Choroid plexus epithelial cell (primary cell): ENCODE measurements at regions not wholly inside any gene's neighbourhood (a gene's known extent, or its start where the extent isn't known, plus 50 kb on each side); places are given as distances from the start of the nearest gene placed in this dataset.
A peak's percentile ranks its signal among the peaks of the same experiment; 100 is the strongest.

Experiments used
- DNase-seq: peaks from one replicate; pipeline ENCODE4 v3.0.0-alpha.2; 2010; ENCODE audit warnings: low read depth
- H3K4me3 ChIP-seq: 2 replicates; pipeline ENCODE4 v1.5.1; 2011; ENCODE audit warnings: low read depth, mild to moderate bottlenecking, control low read depth, low read length, moderate library complexity
- CTCF ChIP-seq: conservative IDR thresholded peaks from 2 replicates; pipeline ENCODE4 v1.5.1; 2011; ENCODE audit warnings: low read depth, mild to moderate bottlenecking, control low read depth, inconsistent platforms, low read length, moderate library complexity

GRCh38 chr14:48429512-48429911, 754.1 kb upstream of the MDGA2 start:
- no peak for DNase-seq
- TF ChIP-seq CTCF, result no peak
- no peak overlapping the region for H3K4me3 ChIP-seq

- H3K4me3 ChIP-seq, result no peak overlapping the region
- no peak for TF ChIP-seq CTCF
- DNase-seq, result no peak
Observed at GRCh38 chr14:48417715-48418500, 742.5 kb upstream of the MDGA2 start.

GRCh38 chr14:48401321-48401720, 725.9 kb upstream of the MDGA2 start:
- TF ChIP-seq CTCF, result no peak
- H3K4me3 ChIP-seq, result no peak overlapping the region
- DNase-seq, result no peak

DNA sequence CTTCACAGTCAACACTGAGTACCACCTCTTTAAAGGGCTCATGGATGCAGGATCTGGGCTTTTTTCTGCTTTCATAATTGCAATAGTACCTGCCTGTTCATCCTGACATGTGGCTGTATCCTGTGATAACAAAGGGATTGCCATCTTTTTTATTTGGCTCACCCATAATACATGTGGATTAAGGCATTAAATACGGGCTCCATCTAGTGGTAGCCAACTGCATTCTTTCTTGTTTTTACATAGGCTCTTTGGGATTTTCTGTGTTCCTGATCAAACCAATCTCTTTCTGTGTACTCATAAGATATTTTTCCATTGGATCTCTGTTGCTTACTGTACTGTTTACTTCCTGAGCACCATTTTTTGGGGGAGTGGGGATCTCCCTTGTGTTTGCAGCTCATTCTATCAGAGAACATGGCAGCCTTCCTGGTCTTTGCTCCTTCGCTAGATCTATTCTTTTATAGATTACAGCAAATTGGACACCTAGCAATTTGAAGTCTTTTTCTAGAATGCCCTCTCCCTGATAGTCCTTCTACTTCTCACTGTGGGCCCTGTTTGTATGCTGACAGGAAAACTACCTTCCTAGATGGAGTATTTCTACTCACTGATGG, 723.4 kb upstream of the MDGA2 start:
- DNase-seq, result peak; percentile 46
- H3K4me3 ChIP-seq, result no peak overlapping the region
- TF ChIP-seq CTCF, result peak; percentile 52

GRCh38 chr14:48391661-48392060, 716.3 kb upstream of the MDGA2 start:
- no peak overlapping the region for H3K4me3 ChIP-seq
- no peak for TF ChIP-seq CTCF
- no peak for DNase-seq

- no peak for TF ChIP-seq CTCF
- H3K4me3 ChIP-seq, result no peak overlapping the region
- DNase-seq, result no peak
Observed at GRCh38 chr14:48390346-48390745, 714.9 kb upstream of the MDGA2 start.

DNA sequence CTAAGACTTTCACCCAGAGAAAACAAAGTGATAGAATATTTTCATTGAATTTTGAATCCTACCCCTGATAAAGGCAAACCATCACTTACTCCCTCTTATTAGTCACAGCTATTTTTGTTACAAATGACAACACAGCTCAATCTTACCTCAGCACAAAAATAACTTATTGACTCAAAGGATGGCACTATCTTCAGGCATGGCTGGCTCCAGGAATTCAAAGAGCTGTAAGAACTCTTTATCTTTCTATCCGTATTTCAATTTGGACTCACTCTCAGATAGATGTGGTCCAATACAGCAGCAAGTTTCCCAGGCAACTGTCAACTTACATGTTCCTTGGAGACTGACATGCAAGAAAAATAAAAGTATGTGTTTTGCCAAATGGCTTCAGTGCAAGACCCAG, 709.4 kb upstream of the MDGA2 start:
- H3K4me3 ChIP-seq, result no peak overlapping the region
- no peak for DNase-seq
- no peak for TF ChIP-seq CTCF
